Body of pancreas (tissue), 4 donors: ENCODE measurements at regions not wholly inside any gene's neighbourhood (a gene's known extent, or its start where the extent isn't known, plus 50 kb on each side); places are given as distances from the start of the nearest gene placed in this dataset.
"Not testable (repeated sequence)": the region's sequence is repeated elsewhere in the genome, so short reads cannot be mapped to it uniquely, and the experiment has no call there.

Experiments used
- ATAC-seq: fragments of 150-250 bp; one replicate; pipeline ENCODE4 v1.9.1; 2016
- DNase-seq, 4 donors: peaks; one replicate each; pipeline ENCODE4 v3.0.0-alpha.2; 2019
- H3K27ac ChIP-seq, 4 donors: fragments of 200-600 bp; sonication (generic); 1 replicate in 3 of 4; 2 replicates in 1 of 4; pipeline versions ENCODE4 v1.5.1 to v1.6.1; 2016 to 2019; ENCODE audit warnings: mild to moderate bottlenecking in 1 of 4, mixed read lengths in 1 of 4, moderate library complexity in 1 of 4
- H3K27me3 ChIP-seq, 2 donors: fragments of 200-600 bp; sonication (generic); one replicate each; pipeline ENCODE4 v1.6.0; 2016; ENCODE audit warnings: mild to moderate bottlenecking in 1 of 2
- H3K36me3 ChIP-seq, 2 donors: fragments of 200-600 bp; sonication (generic); replicated peaks in 1 of 2; 2 replicates each; pipeline ENCODE4 v1.5.1; 2016; ENCODE audit warnings: low read depth in 2 of 2; ENCODE audit not compliant: insufficient read depth in 1 of 2
- H3K4me1 ChIP-seq: fragments of 200-600 bp; sonication (generic); one replicate; pipeline ENCODE4 v1.6.0; 2016
- H3K4me3 ChIP-seq, 2 donors: fragments of 200-600 bp; sonication (generic); 1 replicate in 1 of 2; 2 replicates in 1 of 2; pipeline ENCODE4 v1.5.1; 2016 to 2019
- H3K9me3 ChIP-seq, 3 donors: fragments of 200-600 bp; sonication (generic); 1 replicate in 2 of 3; 2 replicates in 1 of 3; pipeline ENCODE4 v1.5.1; 2016
- WGBS, 2 donors: methylation state at CpG; one replicate each; pipeline ENCODE4 v1.1.5; 2017; 5-methylcytosine and 5-hydroxymethylcytosine counted together
- intact Hi-C: fragments of 100-400 bp; cut with DNase I; formaldehyde crosslinking; loops from one replicate; pipeline ENCODE4 v1.15.1; 2023

GRCh38 chr21:8377093-8377841, 2144.1 kb upstream of the TPTE start:
- H3K36me3 ChIP-seq, H3K27me3 ChIP-seq, H3K9me3 ChIP-seq, H3K27ac ChIP-seq, H3K4me1 ChIP-seq, intact Hi-C loops, H3K4me3 ChIP-seq, DNase-seq: not testable (repeated sequence)
- ATAC-seq = peak; percentile 79
- no CpG with 5 or more reads among the region's 22 CpGs for WGBS, 2 donors

- H3K27ac ChIP-seq, DNase-seq, H3K9me3 ChIP-seq, H3K36me3 ChIP-seq, H3K4me1 ChIP-seq, intact Hi-C loops, H3K27me3 ChIP-seq, H3K4me3 ChIP-seq: not testable (repeated sequence)
- ATAC-seq = peak; percentile 79
- WGBS, 2 donors = no CpG with 5 or more reads among the region's 21 CpGs
Observed at GRCh38 chr21:8380419-8381079, 2140.8 kb upstream of the TPTE start.

- H3K4me3 ChIP-seq, H3K36me3 ChIP-seq, intact Hi-C loops, H3K27me3 ChIP-seq, ATAC-seq, H3K4me1 ChIP-seq, DNase-seq, H3K27ac ChIP-seq, H3K9me3 ChIP-seq: not testable (repeated sequence)
- no CpG with 5 or more reads among the region's 107 CpGs for WGBS, 2 donors
Observed at GRCh38 chr21:8388169-8388939, 2133.0 kb upstream of the TPTE start.

- H3K4me3 ChIP-seq, H3K27ac ChIP-seq, ATAC-seq, DNase-seq, H3K9me3 ChIP-seq, intact Hi-C loops, H3K36me3 ChIP-seq, H3K4me1 ChIP-seq, H3K27me3 ChIP-seq: not testable (repeated sequence)
- no CpG with 5 or more reads among the region's 40 CpGs for WGBS, 2 donors
Observed at GRCh38 chr21:8388940-8389238, 2132.5 kb upstream of the TPTE start.

- intact Hi-C loops, DNase-seq, H3K27me3 ChIP-seq, H3K9me3 ChIP-seq, H3K4me1 ChIP-seq, H3K36me3 ChIP-seq, H3K27ac ChIP-seq, H3K4me3 ChIP-seq, ATAC-seq: not testable (repeated sequence)
- no CpG with 5 or more reads among the region's 97 CpGs for WGBS, 2 donors
Observed at GRCh38 chr21:8390550-8391171, 2130.7 kb upstream of the TPTE start.

GRCh38 chr21:8394380-8394779, 2127.0 kb upstream of the TPTE start:
- ATAC-seq, H3K36me3 ChIP-seq, H3K4me3 ChIP-seq, intact Hi-C loops, H3K27me3 ChIP-seq, H3K9me3 ChIP-seq, H3K27ac ChIP-seq, H3K4me1 ChIP-seq, DNase-seq: not testable (repeated sequence)
- no CpG with 5 or more reads among the region's 59 CpGs for WGBS, 2 donors

- ATAC-seq, H3K36me3 ChIP-seq, H3K9me3 ChIP-seq, intact Hi-C loops, DNase-seq, H3K4me3 ChIP-seq, H3K27me3 ChIP-seq, H3K27ac ChIP-seq, H3K4me1 ChIP-seq: not testable (repeated sequence)
- WGBS, 2 donors = no CpG with 5 or more reads among the region's 71 CpGs
Observed at GRCh38 chr21:8395992-8396391, 2125.4 kb upstream of the TPTE start.

- H3K4me1 ChIP-seq, H3K27me3 ChIP-seq, ATAC-seq, H3K9me3 ChIP-seq, H3K27ac ChIP-seq, H3K4me3 ChIP-seq, intact Hi-C loops, DNase-seq, H3K36me3 ChIP-seq: not testable (repeated sequence)
- WGBS, 2 donors = no CpG with 5 or more reads among the region's 66 CpGs
Observed at GRCh38 chr21:8398870-8399437, 2122.4 kb upstream of the TPTE start.

GRCh38 chr21:8399866-8400265, 2121.5 kb upstream of the TPTE start:
- ATAC-seq, H3K27me3 ChIP-seq, H3K4me1 ChIP-seq, H3K36me3 ChIP-seq, DNase-seq, H3K27ac ChIP-seq, H3K4me3 ChIP-seq, H3K9me3 ChIP-seq, intact Hi-C loops: not testable (repeated sequence)
- no CpG with 5 or more reads among the region's 67 CpGs for WGBS, 2 donors

GRCh38 chr21:8401799-8402198, 2119.6 kb upstream of the TPTE start:
- H3K4me1 ChIP-seq, intact Hi-C loops, ATAC-seq, H3K27ac ChIP-seq, H3K4me3 ChIP-seq, H3K9me3 ChIP-seq, H3K27me3 ChIP-seq, DNase-seq, H3K36me3 ChIP-seq: not testable (repeated sequence)
- WGBS, 2 donors = no CpG with 5 or more reads among the region's 66 CpGs

GRCh38 chr21:8406331-8406730, 2115.1 kb upstream of the TPTE start:
- intact Hi-C loops, H3K4me1 ChIP-seq, H3K27me3 ChIP-seq, ATAC-seq, H3K4me3 ChIP-seq, DNase-seq, H3K27ac ChIP-seq, H3K36me3 ChIP-seq, H3K9me3 ChIP-seq: not testable (repeated sequence)
- no CpG with 5 or more reads among the region's 15 CpGs for WGBS, 2 donors
